Tibial nerve (tissue), 4 donors: ENCODE measurements at regions not wholly inside any gene's neighbourhood (a gene's known extent, or its start where the extent isn't known, plus 50 kb on each side); places are given as distances from the start of the nearest gene placed in this dataset.

Source experiments
- DNase-seq, 2 donors: peaks; one replicate each; pipeline ENCODE4 v3.0.0-alpha.2; 2019; ENCODE audit warnings: low spot score in 2 of 2
- H3K27ac ChIP-seq, 4 donors: fragments of 200-600 bp; sonication (generic) in 3 of 4; one replicate each; pipeline ENCODE4 v1.5.1; 2017 to 2019; ENCODE audit warnings: mild to moderate bottlenecking in 1 of 4
- H3K27me3 ChIP-seq, 2 donors: fragments of 200-600 bp; sonication (generic) in 1 of 2; one replicate each; pipeline versions ENCODE4 v1.5.1 to v1.6.0; 2017 to 2019
- H3K36me3 ChIP-seq, 3 donors: fragments of 200-600 bp; sonication (generic); one replicate each; pipeline ENCODE4 v1.5.1; 2018 to 2019
- H3K4me1 ChIP-seq, 4 donors: fragments of 200-600 bp; sonication (generic) in 3 of 4; one replicate each; pipeline ENCODE4 v1.5.1; 2017 to 2019
- H3K4me3 ChIP-seq, 4 donors: fragments of 200-600 bp; sonication (generic) in 3 of 4; one replicate each; pipeline ENCODE4 v1.5.1; 2017 to 2019; ENCODE audit warnings: mild to moderate bottlenecking in 1 of 4, moderate library complexity in 1 of 4
- H3K9me3 ChIP-seq, 4 donors: fragments of 200-600 bp; sonication (generic) in 3 of 4; one replicate each; pipeline ENCODE4 v1.5.1; 2017 to 2019
- CTCF ChIP-seq, 5 experiments: fragments of 200-600 bp in 3 of 5; fragments of 450-650 bp in 2 of 5; sonication (generic) in 3 of 5; IDR thresholded peaks; one replicate each; pipeline ENCODE4 v1.5.1; 2016 to 2019; ENCODE audit warnings: antibody characterized with exemption in 5 of 5, mild to moderate bottlenecking in 3 of 5, moderate library complexity in 2 of 5
- EP300 ChIP-seq, 2 donors: sonication (generic); formaldehyde crosslinking; IDR thresholded peaks; one replicate each; pipeline ENCODE4 v1.6.1; 2017; ENCODE audit warnings: antibody characterized with exemption in 2 of 2, mild to moderate bottlenecking in 1 of 2
- POLR2A ChIP-seq, 2 donors: fragments of 450-650 bp; IDR thresholded peaks; one replicate each; pipeline ENCODE4 v1.6.1; 2017; ENCODE audit warnings: antibody characterized with exemption in 2 of 2, mild to moderate bottlenecking in 2 of 2, moderate library complexity in 2 of 2
- WGBS, 2 donors: methylation state at CpG; one replicate each; pipeline ENCODE4 v1.1.5; 2018; 5-methylcytosine and 5-hydroxymethylcytosine counted together

GRCh38 chr6:155829646-155830045, 374.0 kb upstream of the NOX3 start:
- Histone ChIP-seq H3K9me3 (no peaks in the 10 kb centered on the region), H3K27ac (no peak overlapping the region), H3K4me3 (no peak overlapping the region), H3K27me3 (no peaks in the 10 kb centered on the region), H3K36me3 (no peaks in the 10 kb centered on the region), H3K4me1 (no peaks in the 10 kb centered on the region)
- TF ChIP-seq POLR2A (IDR thresholded peaks at IDR 0.05) (no peak), EP300 (IDR thresholded peaks at IDR 0.05) (no peak), CTCF (IDR thresholded peaks at IDR 0.05) (no peak)
- no peak for DNase-seq
- WGBS, 2 donors = 84 to 85% methylated on average over 2 of the region's 2 CpGs

- no peak for TF ChIP-seq CTCF (IDR thresholded peaks at IDR 0.05)
- TF ChIP-seq POLR2A (IDR thresholded peaks at IDR 0.05) = no peak
- TF ChIP-seq EP300 (IDR thresholded peaks at IDR 0.05) = no peak
- 80 to 82% methylated on average over 3 of the region's 3 CpGs for WGBS, 2 donors
- H3K4me3 ChIP-seq = no peak overlapping the region
- no peaks in the 10 kb centered on the region for H3K36me3 ChIP-seq
- H3K9me3 ChIP-seq = no peaks in the 10 kb centered on the region
- H3K4me1 ChIP-seq = no peaks in the 10 kb centered on the region
- H3K27me3 ChIP-seq = no peaks in the 10 kb centered on the region
- H3K27ac ChIP-seq = no peak overlapping the region
- no peak for DNase-seq
Measured at GRCh38 chr6:155828989-155829388, 373.4 kb upstream of the NOX3 start.

GRCh38 chr6:155818698-155819097, 363.1 kb upstream of the NOX3 start:
- Histone ChIP-seq H3K4me1 (no peaks in the 10 kb centered on the region), H3K9me3 (peaks cover 0 to 4% (median 0%) of the 10 kb centered on the region in 4 donors), H3K4me3 (no peak overlapping the region), H3K36me3 (no peaks in the 10 kb centered on the region), H3K27ac (no peak overlapping the region), H3K27me3 (no peaks in the 10 kb centered on the region)
- WGBS, 2 donors = 78 to 82% methylated on average over 7 of the region's 7 CpGs
- TF ChIP-seq POLR2A (IDR thresholded peaks at IDR 0.05) = no peak
- TF ChIP-seq CTCF (IDR thresholded peaks at IDR 0.05) = no peak
- TF ChIP-seq EP300 (IDR thresholded peaks at IDR 0.05) = no peak
- no peak for DNase-seq

- H3K27me3 ChIP-seq = no peaks in the 10 kb centered on the region
- no peak overlapping the region for H3K27ac ChIP-seq
- no peak for TF ChIP-seq EP300 (IDR thresholded peaks at IDR 0.05)
- no peak for TF ChIP-seq POLR2A (IDR thresholded peaks at IDR 0.05)
- no peak for TF ChIP-seq CTCF (IDR thresholded peaks at IDR 0.05)
- 73 to 75% methylated on average over 5 of the region's 5 CpGs for WGBS, 2 donors
- no peak overlapping the region for H3K4me3 ChIP-seq
- no peaks in the 10 kb centered on the region for H3K4me1 ChIP-seq
- no peak for DNase-seq
- no peaks in the 10 kb centered on the region for H3K9me3 ChIP-seq
- no peaks in the 10 kb centered on the region for H3K36me3 ChIP-seq
Measured at GRCh38 chr6:155813548-155813947, 357.9 kb upstream of the NOX3 start.

- no peak for TF ChIP-seq CTCF (IDR thresholded peaks at IDR 0.05)
- TF ChIP-seq POLR2A (IDR thresholded peaks at IDR 0.05) = no peak
- TF ChIP-seq EP300 (IDR thresholded peaks at IDR 0.05) = no peak
- no peak overlapping the region for H3K4me3 ChIP-seq
- 91 to 93% methylated on average over 6 of the region's 6 CpGs for WGBS, 2 donors
- no peak overlapping the region for H3K27ac ChIP-seq
- no peak for DNase-seq
- H3K27me3 ChIP-seq = no peaks in the 10 kb centered on the region
- no peaks in the 10 kb centered on the region for H3K4me1 ChIP-seq
- no peaks in the 10 kb centered on the region for H3K9me3 ChIP-seq
- no peaks in the 10 kb centered on the region for H3K36me3 ChIP-seq
Measured at GRCh38 chr6:155807243-155807642, 351.6 kb upstream of the NOX3 start.
